Hepatocyte (in vitro differentiated cells): ENCODE measurements at regions not wholly inside any gene's neighbourhood (a gene's known extent, or its start where the extent isn't known, plus 50 kb on each side); places are given as distances from the start of the nearest gene placed in this dataset.

Source experiments
- DNase-seq: peaks from one replicate; pipeline ENCODE4 v3.0.0-alpha.2; 2016; ENCODE audit warnings: low spot score
- H2AFZ ChIP-seq: fragments of 200-600 bp; sonication (generic); 2 replicates; pipeline ENCODE4 v1.6.0; 2016; ENCODE audit warnings: antibody characterized with exemption, mild to moderate bottlenecking
- H3K27ac ChIP-seq: fragments of 200-600 bp; sonication (generic); 2 replicates; pipeline ENCODE4 v1.5.1; 2016; ENCODE audit warnings: mild to moderate bottlenecking
- H3K27me3 ChIP-seq: fragments of 200-600 bp; sonication (generic); 2 replicates; pipeline ENCODE4 v1.6.1; 2016
- H3K36me3 ChIP-seq: fragments of 200-600 bp; sonication (generic); replicated peaks from 2 replicates; pipeline ENCODE4 v1.5.1; 2016; ENCODE audit warnings: low read depth; ENCODE audit not compliant: insufficient read depth
- H3K4me1 ChIP-seq: fragments of 200-600 bp; sonication (generic); 2 replicates; pipeline ENCODE4 v1.5.1; 2016; ENCODE audit warnings: mild to moderate bottlenecking, moderate library complexity; ENCODE audit not compliant: insufficient read depth
- H3K4me2 ChIP-seq: fragments of 200-600 bp; sonication (generic); 2 replicates; pipeline ENCODE4 v1.6.0; 2016
- H3K4me3 ChIP-seq: fragments of 200-600 bp; sonication (generic); 2 replicates; pipeline ENCODE4 v1.5.1; 2016; ENCODE audit warnings: mild to moderate bottlenecking
- H3K79me2 ChIP-seq: fragments of 200-600 bp; sonication (generic); 2 replicates; pipeline ENCODE4 v1.6.0; 2017; ENCODE audit warnings: mild to moderate bottlenecking
- H3K9me2 ChIP-seq: fragments of 200-600 bp; sonication (generic); replicated peaks from 2 replicates; pipeline ENCODE4 v1.6.0; 2017; ENCODE audit warnings: mild to moderate bottlenecking; ENCODE audit not compliant: insufficient read depth
- H3K9me3 ChIP-seq: fragments of 200-600 bp; sonication (generic); 2 replicates; pipeline ENCODE4 v1.5.1; 2016; ENCODE audit warnings: low read depth, mild to moderate bottlenecking
- H4K20me1 ChIP-seq: fragments of 200-600 bp; sonication (generic); 2 replicates; pipeline ENCODE4 v1.6.0; 2016; ENCODE audit warnings: mild to moderate bottlenecking; ENCODE audit not compliant: insufficient read depth, poor library complexity, severe bottlenecking
- CTCF ChIP-seq: fragments of 200-600 bp; sonication (generic); IDR thresholded peaks from 2 replicates; pipeline ENCODE4 v1.5.1; 2016; ENCODE audit warnings: antibody characterized with exemption, mild to moderate bottlenecking; ENCODE audit not compliant: poor library complexity
- EZH2 ChIP-seq: fragments of 200-600 bp; sonication (generic); IDR thresholded peaks from 2 replicates; pipeline ENCODE4 v1.6.1; 2016; ENCODE audit warnings: antibody characterized with exemption, mild to moderate bottlenecking, borderline replicate concordance
- EZH2phosphoT487 ChIP-seq: fragments of 200-600 bp; sonication (generic); IDR thresholded peaks from one replicate; pipeline ENCODE4 v1.6.1; 2018; ENCODE audit warnings: antibody characterized with exemption, mild to moderate bottlenecking, low read depth, moderate library complexity; ENCODE audit not compliant: unreplicated experiment, severe bottlenecking
- WGBS: methylation state at CpG from one replicate; pipeline ENCODE4 v1.1.6; 2016; ENCODE audit warnings: low lambda C conversion rate; ENCODE audit errors: missing lambda C conversion rate; 5-methylcytosine and 5-hydroxymethylcytosine counted together

GRCh38 chr13:33633701-33634545 lies 184.0 kb upstream of the RFC3 start:
- no peak for DNase-seq
- Histone ChIP-seq H3K4me1 (peaks cover 4% of the 10 kb centered on the region), H4K20me1 (no peaks in the 10 kb centered on the region), H3K4me2 (no peak overlapping the region), H3K27ac (peak overlapping the region; percentile 31), H3K36me3 (no peaks in the 10 kb centered on the region), H3K27me3 (no peaks in the 10 kb centered on the region), H3K79me2 (no peaks in the 10 kb centered on the region), H2AFZ (no peak overlapping the region), H3K4me3 (no peak overlapping the region), H3K9me2 (no peaks in the 10 kb centered on the region), H3K9me3 (no peaks in the 10 kb centered on the region)
- TF ChIP-seq CTCF (no peak), EZH2phosphoT487 (no peak), EZH2 (no peak)
- 70% methylated on average over 3 of the region's 3 CpGs for WGBS

- H3K9me3 ChIP-seq, result no peaks in the 10 kb centered on the region
Observed at GRCh38 chr13:33634546-33634982, 183.4 kb upstream of the RFC3 start.

GRCh38 chr13:33636243-33636642 lies 181.7 kb upstream of the RFC3 start:
- Histone ChIP-seq H3K9me2 (no peaks in the 10 kb centered on the region), H3K27ac (no peak overlapping the region), H3K27me3 (no peaks in the 10 kb centered on the region), H3K4me2 (no peak overlapping the region), H3K79me2 (no peaks in the 10 kb centered on the region), H3K4me1 (peaks cover 10% of the 10 kb centered on the region), H4K20me1 (no peaks in the 10 kb centered on the region), H3K4me3 (no peak overlapping the region), H3K9me3 (no peaks in the 10 kb centered on the region), H3K36me3 (no peaks in the 10 kb centered on the region), H2AFZ (no peak overlapping the region)
- no peak for TF ChIP-seq EZH2phosphoT487
- no peak for TF ChIP-seq EZH2
- TF ChIP-seq CTCF, result no peak
- WGBS, result 85% methylated on average over 5 of the region's 5 CpGs
- no peak for DNase-seq

More at GRCh38 chr13:33634546-33634982, 183.4 kb upstream of the RFC3 start:
- DNase-seq, result no peak
- H3K27ac ChIP-seq, result peak overlapping the region; percentile 31
- no peaks in the 10 kb centered on the region for H3K27me3 ChIP-seq
- WGBS, result 73% methylated on average over 8 of the region's 8 CpGs
- no peak overlapping the region for H3K4me3 ChIP-seq
- H3K9me2 ChIP-seq, result no peaks in the 10 kb centered on the region
- no peak for TF ChIP-seq EZH2
- TF ChIP-seq EZH2phosphoT487, result no peak
- TF ChIP-seq CTCF, result no peak
- no peaks in the 10 kb centered on the region for H3K36me3 ChIP-seq
- H4K20me1 ChIP-seq, result no peaks in the 10 kb centered on the region
- no peaks in the 10 kb centered on the region for H3K79me2 ChIP-seq
- H3K4me2 ChIP-seq, result no peak overlapping the region
- peaks cover 8% of the 10 kb centered on the region for H3K4me1 ChIP-seq
- no peak overlapping the region for H2AFZ ChIP-seq
